ENCODE measurements at regions not wholly inside any gene's neighbourhood (a gene's known extent, or its start where the extent isn't known, plus 50 kb on each side); places are given as distances from the start of the nearest gene placed in this dataset.

- 64 to 76% (median 69%) methylated on average over 5 of the region's 5 CpGs for WGBS, 5 donors
- no peak for DNase-seq
- Histone ChIP-seq H3K4me1 (no peaks in the 10 kb centered on the region), H3K4me3 (no peak overlapping the region), H3K27ac (no peak overlapping the region), H3K27me3 (no peaks in the 10 kb centered on the region), H3K36me3 (no peaks in the 10 kb centered on the region), H3K9me3 (peaks cover 0 to 30% (median 8%) of the 10 kb centered on the region in 4 donors)
- no peak for TF ChIP-seq POLR2AphosphoS5 (IDR thresholded peaks at IDR 0.05)
- intact Hi-C loops (cut with DNase I; ENCODE audit: low total_unique reads), result no loop called here
Observed at GRCh38 chr4:175109933-175110332, 191.8 kb downstream of the ADAM29 start.

- no peak for DNase-seq
- no peak overlapping the region for H3K27ac ChIP-seq
- TF ChIP-seq EP300 (IDR thresholded peaks at IDR 0.05), result no peak
- TF ChIP-seq POLR2A (IDR thresholded peaks at IDR 0.05), result no peak
- H3K9me3 ChIP-seq, result peaks cover 0 to 31% (median 26%) of the 10 kb centered on the region in 4 donors
- no peaks in the 10 kb centered on the region for H3K4me1 ChIP-seq
- H3K36me3 ChIP-seq, result no peaks in the 10 kb centered on the region
- H3K4me3 ChIP-seq, result no peak overlapping the region
- intact Hi-C loops (cut with DNase I; ENCODE audit: low total_unique reads), result no loop called here
- H3K27me3 ChIP-seq, result no peaks in the 10 kb centered on the region
- WGBS, 5 donors, result 91 to 92% (median 92%) methylated on average over 4 of the region's 4 CpGs
Observed at GRCh38 chr4:175125410-175126068, 207.4 kb downstream of the ADAM29 start.

- Histone ChIP-seq H3K4me1 (no peaks in the 10 kb centered on the region), H3K4me3 (no peak overlapping the region), H3K27me3 (no peaks in the 10 kb centered on the region), H3K27ac (no peak overlapping the region), H3K9me3 (peaks cover 0 to 16% (median 10%) of the 10 kb centered on the region in 4 donors), H3K36me3 (no peaks in the 10 kb centered on the region)
- 46 to 98% (median 73%) methylated on average over 2 of the region's 2 CpGs for WGBS, 5 donors
- TF ChIP-seq POLR2A (IDR thresholded peaks at IDR 0.05) (no peak), EP300 (IDR thresholded peaks at IDR 0.05) (no peak), CTCF (IDR thresholded peaks at IDR 0.05) (no peak), POLR2AphosphoS5 (IDR thresholded peaks at IDR 0.05) (no peak)
- intact Hi-C loops (cut with DNase I; ENCODE audit: low total_unique reads), result no loop called here
- DNase-seq, result no peak
Observed at GRCh38 chr4:175127314-175127713, 209.2 kb downstream of the ADAM29 start.

- H3K27ac ChIP-seq, result no peak overlapping the region
- H3K4me3 ChIP-seq, result no peak overlapping the region
- TF ChIP-seq EP300 (IDR thresholded peaks at IDR 0.05) (no peak), POLR2AphosphoS5 (IDR thresholded peaks at IDR 0.05) (no peak), POLR2A (IDR thresholded peaks at IDR 0.05) (no peak), CTCF (IDR thresholded peaks at IDR 0.05) (no peak)
- H3K36me3 ChIP-seq, result no peaks in the 10 kb centered on the region
- 50 to 90% (median 68%) methylated on average over 4 of the region's 4 CpGs for WGBS, 5 donors
- no peak for DNase-seq
- H3K4me1 ChIP-seq, result no peaks in the 10 kb centered on the region
- H3K27me3 ChIP-seq, result no peaks in the 10 kb centered on the region
- intact Hi-C loops (cut with DNase I; ENCODE audit: low total_unique reads), result no loop called here
- peaks cover 0 to 2% (median 0%) of the 10 kb centered on the region in 4 donors for H3K9me3 ChIP-seq
Observed at GRCh38 chr4:175129797-175130196, 211.6 kb downstream of the ADAM29 start.

- Histone ChIP-seq H3K4me3 (no peak overlapping the region), H3K4me1 (no peaks in the 10 kb centered on the region), H3K27ac (no peak overlapping the region), H3K9me3 (no peaks in the 10 kb centered on the region), H3K27me3 (no peaks in the 10 kb centered on the region), H3K36me3 (no peaks in the 10 kb centered on the region)
- no peak for DNase-seq
- 88 to 91% (median 90%) methylated on average over 12 of the region's 12 CpGs for WGBS, 5 donors
- no peak for TF ChIP-seq CTCF (IDR thresholded peaks at IDR 0.05)
- no peak for TF ChIP-seq EP300 (IDR thresholded peaks at IDR 0.05)
- no peak for TF ChIP-seq POLR2A (IDR thresholded peaks at IDR 0.05)
- TF ChIP-seq POLR2AphosphoS5 (IDR thresholded peaks at IDR 0.05), result no peak
- intact Hi-C loops (cut with DNase I; ENCODE audit: low total_unique reads), result no loop called here
Observed at GRCh38 chr4:175139205-175139604, 221.0 kb downstream of the ADAM29 start.
